GM18907 (cell line): ENCODE measurements at regions not wholly inside any gene's neighbourhood (a gene's known extent, or its start where the extent isn't known, plus 50 kb on each side); places are given as distances from the start of the nearest gene placed in this dataset.

ENCODE experiments used
- ATAC-seq: cut with Tn5 transposase; IDR thresholded peaks from one replicate; pipeline ENCODE4 v1.9.1; 2021; ENCODE audit warnings: mild to moderate bottlenecking, moderate library complexity; ENCODE audit not compliant: unreplicated experiment

DNA sequence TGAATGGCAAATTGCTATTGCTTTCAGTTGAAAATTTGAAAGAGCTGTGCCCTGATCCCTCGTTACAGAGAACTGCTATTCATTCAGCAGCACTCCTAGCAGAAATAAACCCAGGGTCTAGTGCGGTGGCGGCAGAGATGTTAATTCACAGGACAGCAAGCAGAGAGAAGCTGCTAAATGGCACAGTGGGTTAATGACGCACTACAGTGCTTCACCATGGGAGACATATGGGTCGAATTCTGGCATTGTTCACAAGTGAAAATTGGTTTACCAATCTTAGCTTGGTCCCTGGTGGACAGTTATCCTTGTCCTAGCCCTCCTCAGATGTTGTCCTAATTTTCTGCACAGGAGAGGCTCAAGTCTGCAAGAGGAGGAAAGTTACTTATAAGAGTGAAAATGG is 807.4 kb downstream of the TLE1 start:
- no peak for ATAC-seq

DNA sequence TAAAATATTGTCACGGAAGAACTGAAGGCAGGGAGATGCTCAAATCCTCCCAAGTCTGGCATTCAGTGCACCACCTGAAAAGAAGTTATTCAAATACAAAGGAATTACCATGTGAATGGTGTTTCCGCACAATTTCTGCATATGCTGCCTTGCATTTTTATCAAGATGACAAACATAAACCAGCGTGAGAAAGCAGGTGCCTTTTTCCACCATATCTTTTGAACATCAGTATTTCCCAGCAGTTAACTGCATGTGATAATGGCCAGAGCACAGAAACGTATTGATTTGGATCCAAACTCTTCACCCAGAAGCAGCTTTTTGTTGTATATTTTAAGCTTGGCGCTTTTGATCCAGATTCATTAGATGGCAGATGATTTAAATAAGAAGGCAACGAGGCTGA is 808.0 kb downstream of the TLE1 start:
- ATAC-seq, result no peak

DNA sequence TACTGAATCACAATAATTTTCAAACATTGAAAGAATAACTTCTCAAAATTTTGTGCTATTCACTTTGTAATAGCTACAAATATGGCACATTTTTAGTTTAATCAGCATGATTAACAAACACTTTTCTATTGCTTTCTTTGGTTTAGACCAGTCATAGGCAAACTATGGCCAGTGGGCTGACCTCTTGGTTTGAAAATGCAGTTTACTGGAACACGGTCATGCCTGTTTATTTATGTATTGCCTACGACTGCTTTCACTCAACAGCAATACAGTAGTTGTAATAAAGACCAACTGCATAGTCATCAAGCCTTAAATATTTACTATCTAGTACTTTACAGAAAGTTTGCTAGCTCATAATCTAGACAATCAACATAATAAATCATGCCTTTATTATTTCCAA is 810.8 kb downstream of the TLE1 start:
- ATAC-seq, result no peak

DNA sequence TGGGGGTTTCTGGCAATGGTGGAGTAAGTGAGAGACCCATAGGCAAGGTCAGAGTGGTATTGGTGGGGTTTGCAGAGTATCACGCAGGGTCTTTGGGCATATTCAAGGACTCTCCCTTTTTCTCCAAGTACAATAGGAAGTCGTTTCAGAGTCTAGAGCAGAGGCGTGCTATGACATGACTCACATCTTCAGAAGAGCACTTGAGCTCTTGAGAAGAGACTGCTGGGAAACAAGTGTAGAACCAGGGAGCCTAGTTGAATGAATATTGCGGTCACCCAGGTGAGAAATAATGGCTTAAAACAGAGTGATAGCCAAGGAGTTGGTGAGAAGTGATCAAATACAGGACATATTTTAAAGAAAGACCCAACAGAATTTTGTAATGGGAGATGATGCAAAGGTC is 813.4 kb downstream of the TLE1 start:
- ATAC-seq, result no peak

DNA sequence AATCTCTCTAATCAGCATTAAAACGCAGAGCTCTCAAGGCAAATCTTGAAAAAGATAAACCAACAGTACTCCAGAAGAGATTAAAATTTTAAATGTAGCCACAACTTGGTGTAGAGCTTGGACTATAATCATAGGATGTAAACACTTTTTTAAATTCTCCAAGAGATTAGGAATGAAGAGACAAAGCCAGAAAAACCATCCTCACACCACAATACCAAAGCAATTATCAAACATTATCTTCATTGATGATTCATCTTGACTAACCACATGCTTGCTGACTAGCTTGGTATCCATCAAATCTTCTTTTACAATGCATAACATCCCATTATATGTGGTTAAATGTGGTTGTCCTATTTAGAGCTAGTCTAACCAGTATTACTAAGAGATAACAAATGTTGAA is 815.1 kb downstream of the TLE1 start:
- ATAC-seq, result no peak

DNA sequence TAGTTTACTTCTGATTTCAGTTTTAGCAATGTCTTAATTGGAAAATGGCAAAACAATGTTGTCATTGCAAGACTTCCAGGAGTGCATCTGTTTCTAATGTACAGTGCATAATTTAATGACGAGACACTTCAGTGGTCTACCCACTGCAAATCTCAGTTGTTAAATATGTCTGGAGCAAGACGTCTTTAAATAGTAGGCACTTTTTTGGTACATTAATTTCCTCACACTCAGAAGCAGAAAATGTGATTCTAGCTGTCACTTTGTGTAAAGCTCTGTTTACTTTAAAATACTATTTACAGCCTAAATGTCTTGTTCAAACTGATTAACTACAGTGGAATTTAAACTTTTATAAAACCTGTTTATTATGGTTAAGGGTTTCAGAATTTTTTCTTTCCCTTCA is 815.5 kb downstream of the TLE1 start:
- no peak for ATAC-seq

DNA sequence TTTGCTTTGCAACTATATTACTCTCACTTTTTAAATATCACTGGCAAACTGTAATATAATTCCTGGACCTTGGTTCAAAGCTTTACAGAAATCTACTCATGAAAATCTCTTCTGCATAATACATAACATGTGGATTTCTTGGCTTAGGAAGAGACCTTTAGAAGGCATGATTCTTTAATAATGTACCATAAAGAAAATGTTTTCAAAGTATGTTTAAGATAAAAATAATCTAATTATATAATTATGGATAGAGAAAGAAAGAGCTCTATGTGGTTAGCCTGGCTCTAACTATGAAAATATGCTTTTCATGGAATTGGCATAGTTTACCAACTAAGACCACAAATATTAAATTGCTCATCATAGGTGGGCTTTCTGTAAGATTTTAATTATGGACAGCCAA is 817.8 kb downstream of the TLE1 start:
- ATAC-seq, result no peak

DNA sequence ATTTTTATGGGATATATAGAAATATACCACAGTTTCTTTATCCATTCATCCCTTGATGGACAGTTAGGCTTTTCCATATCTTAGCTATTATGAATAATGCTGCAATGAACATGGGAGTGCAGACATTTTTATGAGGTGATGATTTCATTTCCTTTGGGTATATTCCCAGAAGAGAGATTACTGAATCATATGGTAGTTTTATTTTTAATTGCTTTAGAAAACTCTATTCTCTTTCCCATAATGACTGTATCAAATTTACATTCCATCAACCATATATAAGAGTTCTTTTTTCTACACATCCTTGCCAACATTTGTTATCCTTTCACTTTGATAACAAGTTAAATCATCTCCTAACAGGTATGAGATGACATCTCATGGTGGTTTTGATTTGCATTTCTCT is 821.6 kb downstream of the TLE1 start:
- no peak for ATAC-seq

DNA sequence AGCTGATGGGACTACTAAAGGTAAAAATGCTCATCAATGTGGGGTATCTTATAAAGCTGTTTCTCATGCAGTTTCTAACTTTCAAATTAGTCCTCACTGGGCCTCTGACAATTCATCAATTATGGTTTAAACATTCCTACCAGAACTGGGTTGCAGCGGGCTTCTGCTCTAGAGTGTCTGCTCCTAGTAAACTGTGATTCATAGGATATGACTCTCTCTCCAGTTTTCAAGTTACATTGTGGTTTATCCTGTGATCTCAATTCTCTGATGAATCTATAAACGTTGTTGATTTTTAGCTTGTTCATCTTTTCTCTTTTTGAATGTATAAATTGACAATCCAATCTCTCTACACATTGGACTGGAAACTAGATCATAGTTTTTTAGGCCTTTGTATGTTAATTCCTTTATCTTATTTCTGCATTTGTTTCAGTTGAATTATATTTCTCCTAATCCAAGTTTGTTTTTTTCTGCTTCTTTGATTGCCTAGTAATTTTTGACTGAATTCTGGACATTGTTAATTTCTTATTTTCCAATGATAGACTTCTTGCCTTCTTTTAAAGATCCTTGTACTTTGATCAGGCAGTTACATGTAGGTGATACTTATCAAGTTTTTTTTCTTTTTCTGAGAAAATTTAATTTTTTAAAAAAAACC is 822.6 kb downstream of the TLE1 start:
- ATAC-seq, result no peak

DNA sequence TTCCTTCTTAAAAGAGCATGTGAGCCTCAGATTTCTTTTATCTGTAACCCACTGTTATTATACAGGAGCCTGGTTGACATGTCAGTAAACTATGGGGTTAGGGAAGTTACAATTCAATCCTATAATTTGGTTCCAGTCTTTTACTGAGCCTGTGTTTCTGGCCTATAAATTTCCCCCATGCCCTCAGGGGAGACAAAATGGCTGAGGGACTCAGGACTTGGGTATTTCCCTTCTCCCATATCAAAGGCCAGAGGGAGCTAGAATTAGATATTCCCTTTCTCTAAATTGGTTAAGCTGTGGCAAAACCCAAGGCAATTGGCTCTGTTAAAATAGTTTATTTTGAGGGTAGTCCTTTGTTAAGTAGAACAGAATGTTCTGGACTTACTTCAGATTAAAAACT is 823.2 kb downstream of the TLE1 start:
- ATAC-seq, result no peak

DNA sequence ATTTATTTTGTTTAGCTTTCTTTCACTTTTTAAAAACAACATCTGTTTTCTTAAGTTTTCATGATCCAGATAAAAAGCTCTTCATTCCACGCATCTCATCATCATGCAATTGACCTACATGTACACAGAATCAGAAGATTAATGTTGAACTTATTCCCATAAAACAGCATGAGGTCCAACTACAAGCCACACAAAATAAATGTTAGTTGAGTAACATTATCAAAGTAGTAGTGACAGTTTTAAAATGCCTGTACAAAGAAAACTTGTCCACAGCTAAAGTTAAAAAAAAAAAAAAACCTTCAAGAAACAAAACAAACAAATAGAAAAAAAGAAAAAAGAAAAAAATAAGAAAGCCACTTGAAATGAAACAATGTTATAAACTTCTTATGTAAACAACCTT is 846.3 kb downstream of the TLE1 start:
- no peak for ATAC-seq

DNA sequence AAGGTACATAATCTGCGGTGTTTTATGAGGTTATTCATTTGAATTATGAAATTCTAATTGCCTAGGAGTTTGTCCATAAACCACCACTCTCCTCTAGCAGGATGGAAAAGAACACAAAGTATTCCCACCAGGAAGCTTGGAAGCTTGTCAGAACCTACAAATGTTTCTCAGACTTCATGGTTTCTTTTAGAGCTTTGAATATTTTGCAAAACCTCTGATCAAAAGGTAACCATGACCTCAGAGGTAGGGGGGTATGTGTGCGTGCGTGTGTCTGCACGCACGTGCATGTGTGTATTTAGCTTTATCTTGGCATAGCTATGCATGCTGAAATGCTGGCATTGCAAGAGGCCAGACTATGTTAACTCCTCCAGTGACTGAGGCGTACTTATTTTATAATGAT is 847.0 kb downstream of the TLE1 start:
- no peak for ATAC-seq

DNA sequence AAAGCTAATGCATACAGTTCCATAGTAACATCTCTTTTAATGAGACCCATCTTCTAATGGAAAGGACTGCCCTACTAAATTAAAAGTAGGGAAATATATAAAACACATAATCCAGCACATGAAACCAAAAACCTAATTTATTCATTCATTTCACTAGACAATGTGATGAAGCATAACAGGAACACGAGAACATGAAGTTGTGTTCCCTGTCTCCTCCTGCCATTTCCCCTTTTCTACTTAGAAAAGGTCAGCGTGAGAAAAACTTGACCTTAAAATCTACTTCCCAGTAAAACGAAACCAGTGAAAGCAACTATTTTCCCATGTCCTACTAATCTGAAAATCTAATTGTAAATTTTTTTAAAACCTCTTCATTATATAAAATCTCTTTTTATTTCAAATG is 847.5 kb downstream of the TLE1 start:
- no peak for ATAC-seq

DNA sequence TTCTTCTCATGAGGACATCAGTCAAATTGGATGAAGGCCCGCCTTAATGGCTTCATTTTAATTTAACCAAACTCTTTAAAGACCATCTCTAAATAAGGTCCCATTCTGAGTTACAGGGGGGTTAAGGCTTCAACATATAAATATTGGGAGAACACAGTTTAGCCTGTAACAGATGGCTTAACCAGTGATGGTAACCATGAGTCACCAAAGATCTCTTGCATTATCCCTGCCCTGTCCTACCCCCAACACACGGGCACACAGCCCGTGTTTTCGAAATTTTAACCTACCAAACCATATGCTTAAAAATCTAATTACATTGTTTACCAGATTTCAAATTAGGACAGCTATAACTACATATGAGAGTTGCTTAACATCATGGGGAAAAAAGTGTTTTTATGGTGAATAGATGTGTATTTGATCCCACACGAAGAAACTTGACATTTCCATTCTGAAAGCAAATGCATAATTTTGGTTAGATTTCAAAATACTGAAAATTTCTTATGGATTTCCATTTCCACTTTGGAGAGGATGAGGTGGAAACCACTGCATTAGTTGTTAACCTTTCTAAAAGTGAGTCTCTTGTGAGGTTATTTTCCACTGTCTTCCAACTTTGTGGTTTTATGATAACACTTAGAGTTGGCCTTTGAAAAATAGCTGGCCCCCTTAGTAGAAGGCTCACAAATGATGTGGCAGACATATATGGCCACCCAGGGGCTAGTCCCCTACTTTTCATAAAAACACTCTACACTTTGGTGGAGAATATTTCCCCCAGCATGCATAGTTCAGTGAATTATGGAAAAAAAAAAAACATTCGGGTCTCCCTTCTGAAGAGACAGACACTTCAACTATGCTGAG is 849.3 kb downstream of the TLE1 start:
- ATAC-seq, result no peak

DNA sequence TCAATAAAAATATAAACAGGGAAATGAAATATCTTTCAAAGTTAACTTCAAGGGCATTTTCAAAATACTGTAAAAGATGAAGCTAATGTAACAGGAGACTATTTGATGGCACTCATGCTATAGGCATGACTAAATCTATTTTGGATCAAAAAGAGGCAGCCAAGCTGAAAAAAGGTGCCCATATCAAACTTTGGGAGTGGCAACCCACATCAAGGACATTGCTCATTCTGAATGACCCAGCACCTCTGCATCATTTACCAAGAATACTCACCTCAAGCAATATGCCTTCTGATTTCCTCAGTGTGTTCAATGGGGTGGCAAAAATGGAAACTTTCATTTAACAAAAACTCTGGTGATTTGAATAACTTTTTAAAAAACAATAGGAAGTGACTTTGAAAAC is 853.3 kb downstream of the TLE1 start:
- no peak for ATAC-seq

DNA sequence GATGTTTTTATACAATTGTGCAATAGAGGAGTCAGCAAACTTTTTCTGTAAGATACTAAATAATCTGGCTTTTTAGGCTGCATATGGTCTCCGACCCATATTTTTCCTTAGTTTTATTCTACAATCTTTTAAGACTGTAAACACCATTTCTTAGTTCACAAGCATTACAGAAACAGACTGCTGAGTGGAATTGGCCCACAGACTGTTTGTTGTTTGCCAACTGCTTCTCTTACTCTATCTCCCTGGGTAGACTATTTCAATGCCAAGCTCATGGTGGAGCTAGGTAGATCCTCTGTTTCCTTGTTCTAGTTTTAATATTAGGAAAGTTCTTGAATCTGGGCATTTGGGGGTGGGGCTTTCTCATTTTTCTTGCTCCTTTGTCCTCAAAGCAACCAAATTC is 857.6 kb downstream of the TLE1 start:
- ATAC-seq, result no peak

DNA sequence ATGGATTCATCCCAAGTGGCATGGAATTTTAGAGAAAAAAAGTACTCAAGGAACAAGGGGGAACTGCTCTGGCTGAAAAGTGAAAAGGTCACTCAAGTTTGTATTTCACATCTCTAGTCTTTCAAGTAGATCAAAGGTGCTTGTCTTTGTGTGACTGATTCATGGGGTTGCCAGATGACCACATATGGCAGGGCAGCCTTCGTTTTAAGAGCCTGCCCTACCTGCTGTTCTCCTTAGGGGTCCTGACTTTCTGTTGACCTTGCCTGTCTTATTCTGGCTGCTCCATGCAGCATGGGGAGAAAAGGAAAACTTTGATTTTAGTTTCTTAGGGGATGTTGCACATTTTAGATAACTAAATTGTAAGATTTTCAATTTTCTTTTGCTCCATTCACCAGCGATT is 877.7 kb downstream of the TLE1 start:
- no peak for ATAC-seq

DNA sequence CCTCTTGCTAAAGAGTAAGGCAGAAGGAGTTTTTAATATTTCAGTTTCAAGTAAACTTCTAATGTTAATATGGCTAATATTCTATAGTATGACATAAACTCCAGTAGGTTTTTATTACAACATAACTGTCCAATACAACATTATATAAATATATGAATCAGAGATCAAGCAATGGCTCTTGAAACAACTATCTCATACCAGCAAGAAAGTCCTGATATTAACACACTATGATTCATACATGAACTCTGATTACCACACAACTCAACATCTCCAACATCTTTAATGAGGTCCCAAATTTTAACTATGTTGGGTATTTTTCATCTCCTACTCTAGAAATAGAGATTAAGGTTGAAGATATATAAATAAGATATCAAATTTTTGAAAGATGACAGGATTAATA is 878.3 kb downstream of the TLE1 start:
- ATAC-seq, result no peak

DNA sequence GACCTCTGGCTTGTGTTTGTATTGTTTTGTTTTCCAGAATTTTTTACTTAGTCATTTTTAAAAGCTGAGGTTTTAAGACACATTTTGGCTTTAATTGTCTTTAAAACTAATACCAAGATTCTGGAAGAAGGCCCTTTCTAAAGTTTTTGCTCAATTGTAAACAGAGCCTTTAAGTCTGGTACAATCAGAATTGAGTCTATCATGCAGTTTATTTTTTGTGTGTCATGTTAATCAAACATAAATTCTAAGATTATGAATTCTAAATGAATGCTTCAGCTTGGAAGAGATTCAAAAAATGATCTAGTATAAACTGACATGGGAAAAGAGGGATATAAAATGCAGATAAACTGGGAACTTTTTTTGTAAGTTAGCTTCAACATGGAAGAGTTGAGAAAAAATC is 882.7 kb downstream of the TLE1 start:
- no peak for ATAC-seq

DNA sequence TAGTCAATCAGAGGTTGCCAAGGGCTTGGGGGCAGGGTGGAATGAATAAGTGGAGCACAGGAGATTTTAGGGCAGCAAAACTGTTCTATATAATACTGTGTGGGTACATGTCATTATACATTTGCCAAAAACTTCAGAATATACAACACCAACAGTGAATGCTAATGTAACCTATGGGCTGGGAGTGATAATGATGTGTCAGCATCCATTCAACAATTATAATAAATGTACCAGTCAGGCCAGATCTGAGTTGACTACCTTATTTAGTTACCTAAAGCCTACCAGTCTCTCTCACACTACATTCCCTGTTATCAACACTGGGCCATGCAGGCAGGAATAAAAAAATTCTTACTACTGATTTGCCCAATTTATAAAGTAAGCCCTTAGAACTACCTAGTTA is 884.5 kb downstream of the TLE1 start:
- ATAC-seq, result no peak

DNA sequence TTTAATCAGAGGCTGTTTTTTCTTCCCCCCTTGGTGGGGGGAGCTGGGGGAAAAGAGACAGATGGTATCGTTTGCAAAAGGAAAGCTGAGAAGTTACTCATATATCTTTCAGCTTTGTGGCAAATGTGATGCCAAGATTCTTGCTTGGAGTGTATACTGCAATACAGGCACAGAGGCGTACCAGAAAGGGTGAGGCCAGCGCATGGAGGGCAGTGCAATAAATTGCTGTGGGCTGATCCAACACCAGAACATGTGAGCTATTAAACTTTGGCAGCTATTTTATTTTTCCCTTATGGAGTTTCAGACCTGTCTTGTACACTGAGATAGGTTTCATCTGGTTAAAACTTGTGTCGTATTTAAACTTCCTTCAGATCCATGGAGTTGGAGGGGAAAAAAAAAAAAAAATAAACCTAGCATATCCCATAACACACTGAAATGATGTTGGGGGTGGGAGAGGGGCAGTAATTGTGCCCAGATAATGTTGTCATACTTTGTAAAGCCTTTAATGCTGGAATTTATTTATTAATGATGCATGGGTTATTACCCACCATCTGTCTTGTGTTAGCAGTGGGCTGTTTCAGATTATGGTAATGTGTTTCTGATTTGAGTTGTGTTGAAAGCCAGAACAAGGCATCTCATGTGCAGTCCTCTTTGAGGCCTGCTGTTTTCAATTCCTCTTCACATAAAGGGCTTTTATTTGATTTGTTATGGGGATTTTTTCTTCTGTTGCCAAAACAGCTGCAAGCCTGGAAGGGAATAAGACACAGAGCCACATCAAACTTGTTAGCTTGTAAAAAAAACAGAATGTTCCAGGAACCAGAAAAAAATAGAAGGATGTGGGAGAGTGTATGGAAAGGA is 891.3 kb downstream of the TLE1 start:
- no peak for ATAC-seq
